BJ (cell line): ENCODE measurements at regions not wholly inside any gene's neighbourhood (a gene's known extent, or its start where the extent isn't known, plus 50 kb on each side); places are given as distances from the start of the nearest gene placed in this dataset.

Source experiments
- CTCF ChIA-PET: fragments of 350-600 bp; formaldehyde crosslinking; extraction: SDS; loops from one replicate; lab custom pipeline; 2021; ENCODE audit warnings: antibody characterized with exemption, inconsistent platforms; lab: Yijun Ruan, JAX
- POLR2A ChIA-PET: fragments of 300-600 bp; sonication (Branson Sonifier 250); formaldehyde crosslinking; extraction: SDS; loops from one replicate; lab custom pipeline; 2021; ENCODE audit warnings: antibody characterized with exemption; lab: Charles Lee
- DNase-seq: peaks from one replicate; pipeline ENCODE4 v3.0.0-alpha.2; 2011; ENCODE audit warnings: low read depth
- H3K27me3 ChIP-seq: 2 replicates; pipeline ENCODE4 v1.6.0; 2011; ENCODE audit warnings: low read length; ENCODE audit not compliant: control insufficient read depth, insufficient read depth
- H3K36me3 ChIP-seq: 2 replicates; pipeline ENCODE4 v1.5.1; 2011; ENCODE audit warnings: low read length; ENCODE audit not compliant: control insufficient read depth, insufficient read depth
- H3K4me3 ChIP-seq: 2 replicates; pipeline ENCODE4 v1.5.1; 2011; ENCODE audit warnings: low read depth, mild to moderate bottlenecking, control low read depth, low read length
- CTCF ChIP-seq: IDR thresholded peaks from 2 replicates; pipeline ENCODE4 v1.5.1; 2011; ENCODE audit warnings: low read depth, mild to moderate bottlenecking, control low read depth, inconsistent platforms, low read length, moderate library complexity; ENCODE audit not compliant: insufficient read depth

- Histone ChIP-seq H3K27me3 (no peaks in the 10 kb centered on the region), H3K36me3 (no peaks in the 10 kb centered on the region), H3K4me3 (no peak overlapping the region)
- TF ChIP-seq CTCF = no peak
- ChIA-PET POLR2A (no interaction called here), CTCF (no interaction called here)
- DNase-seq = no peak
Measured at GRCh38 chr18:35868915-35869314, 103.6 kb upstream of the RMP24 start.

- POLR2A ChIA-PET = no interaction called here
- no peaks in the 10 kb centered on the region for H3K36me3 ChIP-seq
- H3K27me3 ChIP-seq = no peaks in the 10 kb centered on the region
- no peak for TF ChIP-seq CTCF
- H3K4me3 ChIP-seq = no peak overlapping the region
- no peak for DNase-seq
- CTCF ChIA-PET = no interaction called here
Measured at GRCh38 chr18:35871337-35871736, 101.1 kb upstream of the RMP24 start.

GRCh38 chr18:35875566-35875965, 96.9 kb upstream of the RMP24 start:
- ChIA-PET POLR2A (no interaction called here), CTCF (no interaction called here)
- H3K27me3 ChIP-seq = no peaks in the 10 kb centered on the region
- H3K36me3 ChIP-seq = no peaks in the 10 kb centered on the region
- no peak overlapping the region for H3K4me3 ChIP-seq
- no peak for TF ChIP-seq CTCF
- no peak for DNase-seq

GRCh38 chr18:35876243-35876642, 96.2 kb upstream of the RMP24 start:
- TF ChIP-seq CTCF = no peak
- ChIA-PET POLR2A (no interaction called here), CTCF (no interaction called here)
- Histone ChIP-seq H3K27me3 (no peaks in the 10 kb centered on the region), H3K4me3 (no peak overlapping the region), H3K36me3 (no peaks in the 10 kb centered on the region)
- DNase-seq = no peak

DNA sequence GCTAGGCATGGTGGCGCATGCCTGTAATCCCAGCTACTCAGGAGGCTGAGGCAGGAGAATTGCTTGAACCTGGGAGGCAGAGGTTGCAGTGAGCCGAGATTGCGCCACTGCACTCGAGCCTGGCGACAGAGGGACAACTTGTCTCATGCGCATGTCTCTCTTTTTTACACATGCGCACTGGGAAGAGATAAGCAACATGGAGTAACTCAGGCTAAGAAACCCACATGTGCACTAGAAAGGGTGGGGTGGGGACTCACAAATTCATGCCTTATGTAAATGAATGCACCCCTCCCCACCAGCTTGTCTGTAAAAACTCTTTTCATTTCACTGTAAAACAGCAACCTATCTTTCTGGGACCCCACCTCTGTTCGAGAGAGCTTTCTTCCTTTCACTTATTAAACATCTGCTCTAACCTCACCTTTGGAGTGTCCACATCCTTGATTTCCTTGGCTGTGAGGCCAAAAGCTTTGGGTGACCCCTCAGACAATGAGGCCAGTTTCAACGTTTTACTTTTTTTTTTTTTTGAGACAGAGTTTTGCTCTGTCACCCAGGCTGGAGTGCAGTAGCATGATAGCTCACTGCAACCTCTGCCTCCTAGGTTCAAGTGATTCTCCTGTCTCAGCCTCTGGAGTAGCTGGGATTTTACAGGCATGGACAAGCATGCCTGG, 91.6 kb upstream of the RMP24 start:
- Histone ChIP-seq H3K4me3 (no peak overlapping the region), H3K36me3 (no peaks in the 10 kb centered on the region), H3K27me3 (no peaks in the 10 kb centered on the region)
- TF ChIP-seq CTCF = no peak
- DNase-seq = no peak
- CTCF ChIA-PET = no interaction called here
- POLR2A ChIA-PET = no interaction called here
